Endothelial cell of umbilical vein (primary cell): ENCODE measurements at regions not wholly inside any gene's neighbourhood (a gene's known extent, or its start where the extent isn't known, plus 50 kb on each side); places are given as distances from the start of the nearest gene placed in this dataset.

Experiments
- BruUV-seq: library from RNA; stranded (reverse); fragments of 400-500 nt; replicated peaks from 2 replicates; lab custom pipeline; 2021; lab: Mats Ljungman, UMichigan
- CTCF ChIA-PET: fragments of 300-600, 350-600 bp; sonication (Branson Sonifier 250); formaldehyde crosslinking; loops from one replicate; lab custom pipeline; 2021; ENCODE audit warnings: antibody characterized with exemption, inconsistent platforms; lab: Charles Lee
- POLR2A ChIA-PET: fragments of 300-600, 350-600 bp; sonication (Branson Sonifier 250); formaldehyde crosslinking; loops from one replicate; lab custom pipeline; 2021; ENCODE audit warnings: antibody characterized with exemption, inconsistent platforms; lab: Charles Lee
- DNase-seq: peaks from one replicate; pipeline ENCODE4 v3.0.0-alpha.2; 2011; ENCODE audit warnings: low read depth, low spot score
- FAIRE-seq: peaks from 2 replicates; lab custom pipeline; 2011; peaks lifted over from hg19 to GRCh38; lab: Jason Lieb, UNC
- H2AFZ ChIP-seq: 2 replicates; pipeline ENCODE4 v1.6.0; 2012; ENCODE audit warnings: low read depth, low read length, control low read depth, inconsistent platforms
- H3K27ac ChIP-seq: 2 replicates; pipeline ENCODE4 v1.5.1; 2011; ENCODE audit warnings: low read depth, mild to moderate bottlenecking, control low read depth, low read length, moderate library complexity; ENCODE audit not compliant: insufficient read depth
- H3K27me3 ChIP-seq, 2 experiments: 2 replicates each; pipeline versions ENCODE4 v1.6.0 to v1.6.1; 2011; ENCODE audit warnings: low read length in 2 of 2, mixed read lengths in 1 of 2; ENCODE audit not compliant: control insufficient read depth in 2 of 2, insufficient read depth in 2 of 2
- H3K36me3 ChIP-seq, 2 experiments: 2 replicates in 1 of 2; 3 replicates in 1 of 2; pipeline ENCODE4 v1.5.1; 2011; ENCODE audit warnings: low read length in 2 of 2, mild to moderate bottlenecking in 1 of 2, moderate library complexity in 1 of 2; ENCODE audit not compliant: control insufficient read depth in 2 of 2, insufficient read depth in 2 of 2; ENCODE audit errors: extremely low read depth in 1 of 2
- H3K4me1 ChIP-seq: 3 replicates; pipeline ENCODE4 v1.5.1; 2011; ENCODE audit warnings: mild to moderate bottlenecking, low read length; ENCODE audit not compliant: control insufficient read depth, insufficient read depth; ENCODE audit errors: extremely low read depth
- H3K4me2 ChIP-seq: 2 replicates; pipeline ENCODE4 v1.6.1; 2011; ENCODE audit warnings: low read length, control low read depth, mixed read lengths; ENCODE audit not compliant: insufficient read depth
- H3K4me3 ChIP-seq, 3 experiments: fragments of 200-600 bp in 1 of 3; sonication (generic), shearing (Covaris generic) in 1 of 3; replicated peaks in 1 of 3; 2 replicates each; pipeline ENCODE4 v1.5.1; 2011 to 2016; ENCODE audit warnings: control low read depth in 3 of 3, low read length in 3 of 3, mild to moderate bottlenecking in 2 of 3, inconsistent platforms in 1 of 3, low read depth in 1 of 3, moderate library complexity in 1 of 3; ENCODE audit not compliant: insufficient read depth in 1 of 3
- H3K79me2 ChIP-seq: 2 replicates; pipeline ENCODE4 v1.6.0; 2012; ENCODE audit warnings: low read length, inconsistent platforms; ENCODE audit not compliant: control insufficient read depth, insufficient read depth
- H3K9ac ChIP-seq: replicated peaks from 2 replicates; pipeline ENCODE3; 2011; ENCODE audit warnings: low read length, control low read depth; ENCODE audit not compliant: insufficient read depth; ENCODE audit errors: extremely low read depth
- H3K9me1 ChIP-seq: replicated peaks from 3 replicates; pipeline ENCODE4 v1.6.0; 2011; ENCODE audit warnings: mild to moderate bottlenecking, low read length; ENCODE audit not compliant: control insufficient read depth, insufficient read depth; ENCODE audit errors: extremely low read depth
- H3K9me3 ChIP-seq: replicated peaks from 2 replicates; pipeline ENCODE4 v1.5.1; 2012; ENCODE audit warnings: low read length, inconsistent platforms; ENCODE audit not compliant: control insufficient read depth, insufficient read depth
- H4K20me1 ChIP-seq: replicated peaks from 2 replicates; pipeline ENCODE3; 2011; ENCODE audit warnings: mild to moderate bottlenecking, low read length; ENCODE audit not compliant: control insufficient read depth, insufficient read depth; ENCODE audit errors: extremely low read depth
- EZH2 ChIP-seq: IDR thresholded peaks from 2 replicates; pipeline ENCODE4 v1.6.1; 2012; ENCODE audit warnings: borderline replicate concordance, low read depth, mild to moderate bottlenecking, moderate library complexity, low read length, inconsistent platforms; ENCODE audit not compliant: severe bottlenecking
- FOS ChIP-seq: IDR thresholded peaks from 2 replicates; pipeline ENCODE4 v1.6.1; 2011; ENCODE audit warnings: mild to moderate bottlenecking, low read length, moderate library complexity, borderline replicate concordance; ENCODE audit not compliant: insufficient read depth
- GATA2 ChIP-seq: IDR thresholded peaks from 2 replicates; pipeline ENCODE4 v1.7.0; 2011; ENCODE audit warnings: low read depth, mild to moderate bottlenecking, moderate library complexity, mixed read lengths, low read length; ENCODE audit not compliant: insufficient read length, insufficient read depth
- JUN ChIP-seq: IDR thresholded peaks from 2 replicates; pipeline ENCODE4 v1.6.1; 2011; ENCODE audit warnings: borderline replicate concordance, low read depth; ENCODE audit not compliant: insufficient read length, insufficient read depth
- MAX ChIP-seq: IDR thresholded peaks from 2 replicates; pipeline ENCODE4 v1.6.1; 2011; ENCODE audit not compliant: insufficient read depth, insufficient read length
- MYC ChIP-seq: IDR thresholded peaks from one replicate; pipeline ENCODE4 v1.6.1; 2011; ENCODE audit warnings: mild to moderate bottlenecking, low read depth, low read length
- POLR2A ChIP-seq: IDR thresholded peaks from 2 replicates; pipeline ENCODE4 v1.6.1; 2012; ENCODE audit warnings: low read depth, mild to moderate bottlenecking, control low read depth, low read length
- POLR2AphosphoS5 ChIP-seq: IDR thresholded peaks from 2 replicates; pipeline ENCODE4 v1.6.1; 2012; ENCODE audit warnings: low read depth, mild to moderate bottlenecking, control low read depth, low read length, moderate library complexity; ENCODE audit not compliant: insufficient read depth
- dilution Hi-C: fragments of 300-500 bp; cut with MboI; formaldehyde crosslinking; loops from one replicate; pipeline ENCODE4 v1.15.0; 2019; ENCODE audit warnings: low sequenced_read_pairs; ENCODE audit not compliant: extremely low pct_ligation_motif_present
- intact Hi-C: fragments of 100-400 bp; cut with micrococcal nuclease; formaldehyde crosslinking; loops from one replicate; pipeline ENCODE4 v1.10.0; 2022
- TF ChIP-seq, protein P1 (sequence below), 2 donors: IDR thresholded peaks; 1 replicate in 1 of 2; 2 replicates in 1 of 2; pipeline ENCODE4 v1.5.1; 2011; ENCODE audit warnings: low read length in 2 of 2, mild to moderate bottlenecking in 2 of 2, moderate library complexity in 2 of 2, control low read depth in 1 of 2, inconsistent platforms in 1 of 2, low read depth in 1 of 2; ENCODE audit not compliant: insufficient read depth in 1 of 2; ENCODE audit errors: extremely low read depth in 1 of 2

- Histone ChIP-seq H3K4me3 (no peak overlapping the region), H3K4me2 (no peak overlapping the region), H3K36me3 (no peaks in the 10 kb centered on the region), H3K9me3 (no peaks in the 10 kb centered on the region), H3K79me2 (no peaks in the 10 kb centered on the region), H3K27me3 (no peaks in the 10 kb centered on the region), H4K20me1 (no peaks in the 10 kb centered on the region), H3K4me1 (no peaks in the 10 kb centered on the region), H3K27ac (no peak overlapping the region), H3K9ac (no peak overlapping the region), H3K9me1 (no peaks in the 10 kb centered on the region), H2AFZ (no peak overlapping the region)
- dilution Hi-C loops (no loop called here), intact Hi-C loops (no loop called here)
- ChIA-PET POLR2A (no interaction called here), CTCF (no interaction called here)
- FAIRE-seq (no peak), DNase-seq (no peak)
- BruUV-seq: no TSS peak
- TF ChIP-seq POLR2A (no peak), POLR2AphosphoS5 (no peak), MAX (no peak), JUN (no peak), MYC (no peak), FOS (no peak), GATA2 (no peak), EZH2 (no peak)
- TF ChIP-seq, protein P1, sequence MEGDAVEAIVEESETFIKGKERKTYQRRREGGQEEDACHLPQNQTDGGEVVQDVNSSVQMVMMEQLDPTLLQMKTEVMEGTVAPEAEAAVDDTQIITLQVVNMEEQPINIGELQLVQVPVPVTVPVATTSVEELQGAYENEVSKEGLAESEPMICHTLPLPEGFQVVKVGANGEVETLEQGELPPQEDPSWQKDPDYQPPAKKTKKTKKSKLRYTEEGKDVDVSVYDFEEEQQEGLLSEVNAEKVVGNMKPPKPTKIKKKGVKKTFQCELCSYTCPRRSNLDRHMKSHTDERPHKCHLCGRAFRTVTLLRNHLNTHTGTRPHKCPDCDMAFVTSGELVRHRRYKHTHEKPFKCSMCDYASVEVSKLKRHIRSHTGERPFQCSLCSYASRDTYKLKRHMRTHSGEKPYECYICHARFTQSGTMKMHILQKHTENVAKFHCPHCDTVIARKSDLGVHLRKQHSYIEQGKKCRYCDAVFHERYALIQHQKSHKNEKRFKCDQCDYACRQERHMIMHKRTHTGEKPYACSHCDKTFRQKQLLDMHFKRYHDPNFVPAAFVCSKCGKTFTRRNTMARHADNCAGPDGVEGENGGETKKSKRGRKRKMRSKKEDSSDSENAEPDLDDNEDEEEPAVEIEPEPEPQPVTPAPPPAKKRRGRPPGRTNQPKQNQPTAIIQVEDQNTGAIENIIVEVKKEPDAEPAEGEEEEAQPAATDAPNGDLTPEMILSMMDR (IDR thresholded peaks at IDR 0.05; ENCODE audit: extremely low read depth in 1 of 2, insufficient read depth in 1 of 2, low read depth in 1 of 2, low read length in 2 of 2): no peak
Observed at GRCh38 chr5:72760259-72760658, 56.2 kb upstream of the TNPO1 start.
